NCI-H524 (cell line): ENCODE measurements at regions not wholly inside any gene's neighbourhood (a gene's known extent, or its start where the extent isn't known, plus 50 kb on each side); places are given as distances from the start of the nearest gene placed in this dataset.

ENCODE experiments used
- DNase-seq, 2 experiments: peaks; one replicate each; lab custom pipeline; 2025; lab: John Stamatoyannopoulos, UW

DNA sequence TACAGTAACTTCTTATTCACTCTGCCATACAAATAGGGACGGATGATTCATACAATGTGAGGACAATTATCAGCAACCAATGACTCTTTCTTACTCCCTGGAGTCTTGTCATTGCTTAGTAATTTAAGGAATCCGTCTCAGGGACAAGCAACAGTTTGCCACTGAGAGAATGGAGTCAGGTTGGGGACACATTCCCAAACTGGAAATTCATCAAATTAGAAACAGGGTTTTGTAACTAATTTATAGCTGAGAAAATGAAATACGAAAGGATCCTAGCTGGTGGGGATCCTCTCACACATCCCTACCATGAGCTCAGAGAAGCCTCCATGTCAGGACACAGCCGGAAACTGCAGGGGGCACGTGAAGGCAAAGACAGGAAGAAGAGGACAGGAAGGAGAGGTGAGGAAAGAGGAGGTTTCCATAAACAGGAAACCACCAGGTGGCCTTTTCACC, 50.4 kb upstream of the KDR start:
- DNase-seq, result no peak

DNA sequence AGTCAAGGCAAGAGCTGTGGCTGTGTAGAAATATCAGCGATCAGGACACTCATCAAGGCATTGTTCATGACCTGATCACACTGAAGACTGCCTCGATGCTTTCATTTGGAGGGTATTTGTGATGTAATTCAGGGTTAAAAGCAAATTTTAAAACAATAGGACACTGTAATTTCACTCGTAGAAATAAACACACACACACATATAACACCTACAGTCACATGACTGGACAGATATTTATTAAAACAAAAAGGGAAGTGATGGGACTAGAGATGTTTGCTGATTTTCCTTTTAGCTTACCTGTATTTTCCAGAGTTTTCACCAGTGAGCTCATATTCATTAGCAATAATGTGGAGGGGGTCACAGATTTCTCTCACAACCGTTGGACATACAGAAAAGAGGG, 51.1 kb upstream of the KDR start:
- DNase-seq, result no peak

DNA sequence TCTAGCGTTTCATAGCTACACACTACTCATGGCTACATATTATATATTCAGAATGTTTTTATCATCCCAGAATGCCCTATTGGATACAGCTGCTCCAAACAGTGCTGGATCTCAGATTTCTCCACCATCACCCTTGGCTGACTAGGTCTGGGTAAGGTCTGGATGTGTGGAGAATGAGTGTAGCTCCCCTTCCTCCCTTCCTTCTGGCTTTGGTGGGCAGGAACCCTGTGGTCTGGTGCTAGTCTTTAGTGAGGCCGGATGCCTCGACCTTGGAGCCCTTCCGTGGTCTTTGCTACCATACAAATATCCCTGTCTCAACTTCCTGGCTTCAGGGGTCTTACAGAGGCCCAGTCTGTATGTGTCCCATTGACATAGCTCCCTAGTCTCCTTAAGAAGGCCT, 52.1 kb upstream of the KDR start:
- DNase-seq, result no peak

DNA sequence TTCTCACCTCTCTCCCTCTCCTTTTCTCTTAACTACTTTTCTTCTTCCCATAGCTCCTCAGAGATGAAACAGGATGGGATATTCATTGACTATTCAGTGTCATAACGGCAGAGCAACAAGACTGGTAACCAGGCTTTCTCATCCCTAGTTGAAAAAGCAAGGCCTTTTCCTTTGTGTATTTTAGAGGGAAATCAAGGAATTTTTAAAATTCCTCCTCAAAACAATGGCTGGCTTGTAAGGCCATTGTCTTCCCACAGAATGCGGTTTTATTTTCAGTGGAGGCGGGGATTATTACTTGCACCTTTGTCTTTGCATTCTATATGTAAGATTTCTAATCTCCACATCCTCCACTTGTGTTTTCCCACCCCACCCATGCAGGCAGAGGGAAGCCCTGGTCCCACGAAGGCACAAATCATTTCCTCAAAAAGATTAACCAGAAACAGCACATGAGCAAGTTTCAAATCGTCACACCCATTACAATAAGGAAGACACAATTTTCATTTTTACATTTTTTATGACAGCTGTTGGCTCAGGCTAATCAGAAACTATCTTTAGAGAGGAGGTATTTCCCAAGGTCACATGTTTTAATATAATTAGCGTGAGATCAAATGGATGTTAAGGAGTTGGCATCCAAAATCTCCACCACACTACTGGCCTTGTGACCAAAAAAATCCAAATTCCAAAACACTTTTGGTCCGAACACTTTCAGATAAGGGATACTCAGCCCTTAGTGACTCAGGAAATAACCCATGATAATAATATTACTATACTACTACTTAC, 53.0 kb upstream of the KDR start:
- DNase-seq, result no peak

DNA sequence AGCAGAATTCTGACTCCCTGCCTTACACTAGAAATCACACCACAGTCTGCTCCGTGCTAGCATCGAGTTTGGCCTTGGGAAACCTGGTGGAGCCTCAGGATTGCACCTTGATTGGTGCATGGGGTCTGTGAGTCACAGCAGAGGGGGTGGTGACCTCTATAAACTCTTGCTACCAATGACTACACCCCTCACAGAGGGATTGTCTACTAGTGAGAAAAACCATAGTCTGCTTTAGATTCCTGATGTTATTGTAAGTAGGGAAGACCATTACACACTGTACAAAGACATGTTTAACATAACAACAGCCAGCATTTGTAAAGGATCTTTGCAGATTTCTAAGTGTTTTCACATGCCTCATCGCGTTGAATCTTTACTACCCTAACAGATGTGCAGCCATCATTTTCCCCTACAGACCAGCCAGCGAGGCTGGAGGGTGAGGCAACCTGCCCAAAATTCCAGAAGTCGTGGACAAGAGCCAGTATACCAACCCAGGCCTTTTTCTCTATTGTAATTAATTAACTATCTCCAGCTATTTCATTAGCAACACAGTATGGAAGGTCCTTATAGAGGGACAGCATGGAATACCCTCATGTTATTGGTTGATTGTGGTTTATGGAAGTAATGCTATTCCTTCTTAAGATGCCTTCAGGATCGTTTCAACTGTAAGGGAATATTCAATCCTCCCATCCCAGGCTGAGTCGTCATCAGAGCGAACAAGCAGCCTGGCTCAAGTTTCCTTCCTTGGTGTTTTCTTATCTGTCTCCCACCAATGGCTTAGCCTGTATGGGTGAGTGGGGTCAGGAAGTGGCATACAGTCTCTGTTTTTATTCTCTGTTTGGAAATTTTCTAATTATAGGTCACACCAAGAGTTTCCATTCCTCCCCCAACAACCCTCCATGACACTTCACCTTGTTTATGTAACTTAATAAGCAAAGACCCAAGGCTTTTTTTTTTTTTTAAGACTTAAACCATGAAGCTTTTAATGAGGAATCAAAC, 55.9 kb upstream of the KDR start:
- DNase-seq, result no peak

DNA sequence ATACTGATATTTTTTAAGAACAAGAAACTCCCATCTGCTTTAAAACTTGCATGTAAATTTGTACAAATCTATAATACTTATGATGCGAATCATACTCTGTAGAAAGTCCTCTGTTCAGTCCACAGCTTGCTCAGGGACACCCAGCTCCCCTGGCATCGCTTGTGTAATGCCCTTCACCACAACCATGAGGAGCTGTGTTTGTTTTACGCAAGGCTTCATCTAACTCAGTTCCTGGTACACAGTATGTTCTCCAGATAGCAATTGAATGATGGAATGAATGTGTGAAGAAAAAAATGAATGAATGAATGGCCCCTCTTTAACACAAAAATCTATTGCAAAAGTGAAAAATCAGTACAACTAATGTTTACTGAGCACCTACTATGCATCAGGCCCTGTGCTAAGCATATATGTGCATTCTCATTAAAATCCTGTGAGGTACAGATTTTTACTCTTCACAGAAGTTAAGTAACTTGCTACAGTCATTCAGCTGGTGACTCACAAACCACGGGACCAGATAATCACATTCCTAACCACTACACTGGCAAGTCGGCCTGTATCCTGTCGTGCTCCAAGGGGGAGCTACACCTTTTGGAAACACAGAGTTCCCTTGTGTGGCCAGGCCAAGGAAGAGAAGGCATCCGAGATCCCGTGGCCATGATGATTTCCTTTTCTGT, 58.7 kb upstream of the KDR start:
- no peak for DNase-seq

DNA sequence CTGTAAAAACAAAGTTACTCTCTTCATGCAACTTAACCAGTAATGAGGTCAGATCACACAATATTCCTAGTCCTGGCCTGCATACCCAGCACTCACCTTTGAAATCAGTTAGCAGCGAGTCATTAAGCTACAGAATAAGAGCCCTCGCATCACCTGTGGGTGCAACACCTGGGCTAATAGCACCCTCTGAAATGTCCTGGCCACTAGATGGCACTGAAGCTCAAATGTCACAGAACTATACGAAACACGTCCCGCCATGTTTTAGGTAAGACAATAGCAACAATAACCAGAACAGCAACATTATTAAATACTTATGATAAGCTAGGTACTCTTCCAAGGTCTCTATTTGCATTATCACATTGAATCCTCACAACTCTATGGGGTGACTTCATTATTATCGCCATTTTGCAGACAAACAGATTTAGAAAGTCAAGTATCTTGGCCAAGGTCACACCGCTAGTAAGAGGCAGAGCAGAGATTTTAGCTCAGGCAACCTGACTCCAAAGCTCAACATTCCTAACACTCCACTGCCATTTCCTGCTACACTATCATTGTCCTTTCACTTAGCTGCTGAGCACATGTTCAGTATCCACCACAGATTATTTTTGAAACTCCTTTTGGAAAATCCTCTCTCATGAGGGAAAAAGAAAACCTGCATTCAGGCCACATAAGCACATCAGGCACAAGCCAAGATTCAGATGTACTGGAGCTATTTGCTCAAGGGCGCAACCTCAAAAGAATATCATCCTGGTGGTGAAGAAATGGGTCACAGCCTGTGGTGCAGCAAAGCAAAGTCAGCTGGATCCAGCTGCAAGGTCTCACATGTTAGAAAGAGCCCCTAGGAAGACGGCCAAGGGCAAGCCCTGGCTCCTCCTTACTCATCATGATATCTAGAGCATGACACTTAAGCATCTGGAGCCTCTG, 59.5 kb upstream of the KDR start:
- peak in 1 of 2 experiments; percentile 28 for DNase-seq

DNA sequence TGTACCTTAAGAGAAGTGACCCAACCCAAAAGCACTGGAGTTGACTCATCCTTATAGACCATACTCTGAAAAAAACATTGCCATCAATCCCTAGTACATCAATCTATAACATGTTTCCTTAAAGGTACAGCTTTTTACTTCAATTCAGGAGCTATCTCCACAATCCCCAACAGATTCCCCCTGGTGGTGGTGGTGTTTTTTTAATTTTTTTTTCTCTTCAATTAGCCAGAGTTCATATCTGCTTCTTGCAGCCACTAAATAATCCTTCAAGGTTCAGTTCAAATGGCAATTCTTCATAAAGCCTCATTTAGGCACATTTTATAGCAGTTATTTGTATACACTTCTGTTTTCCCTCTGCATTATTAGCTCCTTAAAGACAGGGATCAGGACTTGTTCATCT, 60.7 kb upstream of the KDR start:
- no peak for DNase-seq

DNA sequence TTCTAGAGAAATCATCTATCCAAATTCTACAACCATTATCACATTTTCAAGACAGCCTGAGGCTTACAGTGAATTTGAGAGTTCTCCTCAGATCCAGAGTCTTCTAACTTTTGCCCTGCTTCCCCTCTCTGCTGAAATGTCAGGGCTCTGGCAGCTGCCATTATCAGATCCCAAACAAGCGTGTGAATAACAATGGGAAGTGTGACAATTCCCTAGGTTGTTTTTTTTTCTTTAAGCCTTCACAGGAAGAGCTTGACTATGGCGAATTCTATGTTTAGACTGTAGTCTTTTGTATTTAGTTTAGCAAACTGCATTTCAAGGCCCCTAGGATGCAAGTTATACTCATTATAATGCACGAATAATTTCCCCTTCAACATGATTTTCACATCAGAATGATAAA, 61.3 kb upstream of the KDR start:
- DNase-seq, result no peak

DNA sequence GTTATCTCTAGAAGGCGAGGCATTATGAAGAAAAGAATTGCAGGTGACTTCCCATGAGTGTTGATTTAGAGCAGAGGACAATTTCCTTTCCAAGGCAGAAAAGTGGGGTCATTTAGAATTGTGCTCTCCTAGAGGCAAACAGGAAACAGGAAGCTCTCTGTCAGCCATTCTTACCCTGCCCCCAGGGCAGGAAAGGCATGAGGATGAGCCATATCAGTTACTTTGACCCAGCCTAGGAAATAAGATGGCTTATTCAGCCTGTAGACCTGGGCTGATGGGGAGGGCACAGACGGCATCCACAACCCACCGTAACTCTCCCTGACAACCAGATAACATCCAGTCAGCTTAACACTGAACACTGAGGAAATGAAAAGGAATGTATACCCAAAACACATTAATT, 88.8 kb upstream of the KDR start:
- DNase-seq, result no peak

DNA sequence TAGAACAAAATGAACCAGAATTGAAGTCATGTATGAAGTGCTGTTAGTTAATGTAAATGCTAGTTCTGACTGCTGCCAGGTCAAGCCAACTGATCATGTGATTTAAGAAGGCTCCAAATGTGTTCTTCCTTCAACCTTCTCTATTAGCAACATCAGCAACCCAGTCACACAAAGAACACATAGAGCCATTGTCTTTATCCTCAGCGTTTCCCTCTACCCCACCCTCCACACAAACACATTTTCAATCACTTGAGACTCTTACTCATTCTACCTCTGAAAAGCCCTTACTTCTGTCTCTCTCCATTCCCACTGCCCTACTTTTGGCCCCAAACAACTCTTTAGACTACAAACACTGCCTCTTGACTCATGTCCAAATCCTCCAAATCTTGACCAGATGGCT, 89.7 kb upstream of the KDR start:
- peak; percentile 32 to 49 for DNase-seq

DNA sequence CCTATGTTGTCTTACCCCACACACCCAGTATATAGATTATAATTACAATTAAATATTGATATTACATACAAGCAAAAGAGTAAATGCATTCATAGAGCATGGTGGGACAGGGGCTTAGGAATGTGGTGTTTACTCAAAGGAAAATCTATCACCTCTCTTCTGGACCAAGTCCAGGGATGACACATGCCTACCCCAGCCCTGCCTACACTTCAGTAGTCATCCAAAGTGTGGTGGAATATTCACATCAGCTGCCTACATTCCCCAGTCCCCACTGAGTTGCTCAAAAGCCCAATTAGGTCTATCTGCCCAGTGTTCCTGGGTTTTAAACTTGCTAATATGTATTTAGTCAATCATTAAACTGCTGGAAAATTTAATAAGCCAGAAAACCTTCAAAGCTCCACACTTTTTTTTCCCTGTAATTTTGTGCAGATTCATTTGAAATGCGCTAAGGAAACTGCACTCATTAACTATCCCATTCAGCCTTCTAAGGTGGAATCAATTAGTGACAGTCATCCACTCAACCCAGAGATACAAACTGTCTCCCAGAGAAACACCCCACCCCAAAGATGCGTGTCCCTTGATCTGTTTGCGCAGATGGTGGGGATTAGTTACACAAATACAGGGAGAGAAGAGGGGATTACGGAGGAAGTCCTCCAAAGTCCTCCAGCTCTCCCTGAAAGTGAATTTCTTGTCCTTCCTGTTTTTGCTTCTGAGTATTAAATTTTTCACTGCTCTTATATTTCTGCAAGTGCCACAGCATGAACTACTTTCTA, 91.7 kb upstream of the KDR start:
- peak; percentile 89 to 93 for DNase-seq

DNA sequence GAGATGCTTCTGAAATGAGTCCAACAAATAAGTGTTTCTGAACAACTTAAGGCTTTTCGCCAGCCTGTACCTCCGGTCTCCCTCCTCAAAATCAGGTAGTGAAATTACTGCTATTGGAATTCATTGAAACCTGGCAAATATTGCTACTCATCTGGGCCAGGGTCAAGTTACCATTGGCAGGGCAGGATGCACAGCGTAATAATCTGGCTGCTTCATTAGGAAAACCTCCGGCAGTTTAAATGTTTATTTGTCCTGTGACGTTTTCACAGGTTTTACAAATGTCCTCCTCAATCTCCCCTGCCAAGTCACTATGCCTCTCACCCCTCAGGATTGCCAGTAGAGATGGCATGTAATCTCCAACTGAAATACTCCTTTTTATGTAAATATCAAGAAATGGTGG, 92.6 kb upstream of the KDR start:
- peak in 1 of 2 experiments; percentile 22 for DNase-seq

DNA sequence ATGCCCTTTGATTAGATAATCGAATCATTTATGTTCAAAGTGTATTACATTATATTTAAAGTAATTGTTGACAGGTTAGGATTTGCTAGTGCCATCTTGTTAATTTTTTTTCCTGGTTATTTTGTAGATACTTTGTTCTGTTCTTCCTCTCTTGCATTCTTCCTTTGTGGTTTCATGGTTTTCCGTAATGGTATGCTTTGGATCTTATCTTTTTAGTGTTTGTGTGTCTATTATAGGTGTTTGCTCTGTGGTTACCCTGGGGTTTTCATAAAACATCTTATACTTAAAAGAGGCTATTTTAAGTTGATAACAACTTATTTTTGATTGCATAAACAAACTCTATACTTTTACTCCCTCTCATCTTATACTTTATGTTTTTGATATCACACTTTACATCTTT, 108.2 kb upstream of the SRD5A3 start:
- DNase-seq, result no peak

DNA sequence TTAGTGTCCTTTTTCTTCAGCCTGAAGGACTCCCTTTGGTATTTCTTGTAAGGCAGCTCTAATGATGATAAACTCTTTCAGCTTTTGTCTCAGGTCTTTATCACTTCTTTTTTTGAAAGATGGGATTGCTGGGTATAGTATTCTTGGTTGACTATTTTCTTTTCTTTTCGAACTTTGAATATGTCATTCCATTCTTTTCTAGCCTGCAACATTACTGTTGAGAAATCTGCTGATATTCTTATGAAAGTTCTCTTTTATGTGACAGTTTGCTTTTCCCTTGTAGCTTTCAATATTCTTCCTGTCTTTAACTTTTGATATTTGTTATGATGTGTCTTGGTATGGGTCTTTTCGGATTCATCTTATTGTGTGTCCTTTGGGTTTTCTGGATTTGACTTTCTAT, 107.6 kb upstream of the SRD5A3 start:
- no peak for DNase-seq

DNA sequence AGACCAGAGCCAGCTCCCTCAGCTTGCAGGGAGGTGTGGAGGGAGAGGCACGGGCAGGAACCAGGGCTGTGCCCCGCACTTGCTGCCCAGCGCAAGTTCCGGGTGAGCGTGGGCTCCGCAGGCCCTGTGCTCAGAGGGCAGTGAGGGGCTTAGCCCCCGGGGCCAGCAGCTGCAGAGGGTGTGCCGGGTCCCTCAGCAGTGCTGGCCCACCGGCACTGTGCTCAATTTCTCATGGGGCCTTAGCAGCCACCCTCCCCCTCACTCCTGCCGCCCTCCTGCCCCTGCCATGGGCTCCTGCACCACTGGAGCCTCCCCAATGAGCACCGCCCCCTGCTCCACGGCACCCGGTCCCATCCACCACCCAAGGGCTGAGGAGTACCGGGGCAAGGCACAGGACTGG, 104.6 kb upstream of the SRD5A3 start:
- no peak for DNase-seq

DNA sequence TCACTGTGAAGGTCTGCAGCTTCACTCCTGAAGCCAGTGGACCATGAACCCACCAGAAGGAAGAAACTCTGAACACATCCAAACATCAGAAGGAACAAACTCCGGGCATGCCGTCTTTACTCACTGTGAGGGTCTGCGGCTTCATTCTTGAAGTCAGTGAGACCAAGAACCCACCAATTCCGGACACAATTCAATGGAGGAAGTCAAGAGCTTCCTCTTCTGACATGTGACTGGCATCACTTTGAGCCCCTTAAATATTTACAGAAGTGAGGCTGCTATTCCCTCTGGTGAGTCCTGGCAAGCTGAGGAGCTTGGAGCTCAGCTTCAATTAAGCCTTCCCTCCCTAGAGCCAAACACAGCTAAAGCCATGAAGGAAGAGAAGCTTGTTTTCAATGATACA, 103.5 kb upstream of the SRD5A3 start:
- no peak for DNase-seq

DNA sequence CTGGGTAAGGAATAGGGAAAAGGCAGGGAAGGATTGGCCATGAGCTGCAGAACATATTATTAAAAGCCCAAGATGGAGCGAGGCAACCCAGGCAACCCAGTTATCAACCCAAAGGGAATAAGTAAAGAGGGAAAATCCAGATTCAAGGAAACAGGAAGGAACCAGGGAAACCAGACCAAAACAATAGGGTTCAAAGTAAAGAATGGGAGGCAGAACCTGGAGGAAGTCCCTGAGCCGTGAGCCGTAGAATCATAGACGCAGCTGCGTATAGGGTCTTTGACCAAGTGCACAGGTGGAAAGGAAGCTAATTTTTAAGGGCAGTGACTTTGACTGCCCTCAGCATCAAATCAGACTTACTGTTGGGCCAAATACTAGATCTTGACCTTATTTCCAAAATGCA, 98.5 kb upstream of the SRD5A3 start:
- no peak for DNase-seq

DNA sequence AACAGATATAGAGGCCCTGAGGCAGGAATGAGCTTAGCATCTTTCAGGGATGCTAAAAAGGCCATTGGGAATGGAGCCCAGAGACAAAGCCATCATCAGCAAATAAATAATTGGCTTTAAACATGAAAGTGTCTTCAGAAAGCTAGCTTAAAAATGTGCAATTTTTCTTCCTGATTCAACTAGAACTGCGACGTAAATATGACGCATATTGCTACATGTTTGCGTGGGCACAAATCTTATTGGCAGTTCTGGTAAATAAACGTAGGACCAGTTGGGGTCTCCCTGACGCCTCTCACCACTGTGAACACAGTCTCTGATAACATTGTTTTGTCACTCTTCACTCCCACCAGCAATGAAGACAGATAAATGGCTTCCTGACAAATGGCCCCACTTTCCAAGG, 97.3 kb upstream of the SRD5A3 start:
- DNase-seq, result no peak

DNA sequence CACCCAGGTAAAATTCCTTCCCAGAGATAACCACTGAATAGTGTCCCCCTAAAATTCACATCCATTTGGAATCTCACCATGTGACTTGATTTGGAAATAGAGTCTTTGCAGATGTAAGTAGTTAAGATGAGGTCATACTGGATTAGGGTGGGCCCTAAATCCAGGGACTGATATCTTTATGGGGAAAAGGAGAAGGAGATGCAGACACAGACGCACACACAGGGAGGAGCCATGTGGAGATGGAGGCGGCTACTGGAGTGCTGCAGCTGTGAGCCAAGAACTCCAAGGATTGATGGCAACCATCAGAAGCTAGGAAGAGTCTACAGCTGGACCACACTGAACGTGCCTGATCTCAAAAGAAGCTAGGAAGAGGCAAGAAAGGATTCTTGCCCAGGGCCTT, 96.6 kb upstream of the SRD5A3 start:
- no peak for DNase-seq

DNA sequence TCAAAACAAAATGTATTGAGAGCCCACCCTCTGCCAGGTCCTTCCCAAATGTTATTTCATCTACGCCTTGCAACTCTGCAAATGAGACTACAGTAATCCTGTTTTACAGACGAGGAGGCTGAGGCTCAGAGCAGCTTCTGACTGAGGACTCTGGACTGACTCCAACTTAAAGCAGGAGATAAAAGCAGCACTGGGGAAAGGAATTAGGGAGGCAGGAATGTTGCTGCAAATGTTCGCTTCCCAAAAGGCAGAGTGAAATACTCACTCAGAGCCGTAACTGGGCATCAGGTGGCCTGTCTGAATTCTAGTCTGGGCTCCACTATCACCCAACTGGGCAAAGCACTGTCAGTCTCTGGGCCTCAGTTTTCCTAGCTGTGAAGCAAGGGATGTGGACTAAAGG, 94.7 kb upstream of the SRD5A3 start:
- no peak for DNase-seq
